Neural cell (in vitro differentiated cells): ENCODE measurements at regions not wholly inside any gene's neighbourhood (a gene's known extent, or its start where the extent isn't known, plus 50 kb on each side); places are given as distances from the start of the nearest gene placed in this dataset.

ENCODE experiments used
- EP300 ChIP-seq: fragments of 450-650 bp; conservative IDR thresholded peaks from 2 replicates; pipeline ENCODE4 v1.6.1; 2014; ENCODE audit warnings: antibody characterized with exemption, mild to moderate bottlenecking, moderate library complexity; ENCODE audit not compliant: poor library complexity, severe bottlenecking
- EZH2 ChIP-seq: fragments of 200-600, 300-800 bp; shearing (Covaris generic), sonication (generic); IDR thresholded peaks from 2 replicates; pipeline ENCODE4 v1.6.1; 2014; ENCODE audit warnings: antibody characterized with exemption, low read length, borderline replicate concordance, mild to moderate bottlenecking; ENCODE audit not compliant: insufficient read depth, poor library complexity, severe bottlenecking
- MXI1 ChIP-seq: fragments of 450-650 bp; conservative IDR thresholded peaks from 2 replicates; pipeline ENCODE4 v1.6.1; 2014; ENCODE audit warnings: antibody characterized with exemption, mild to moderate bottlenecking; ENCODE audit not compliant: poor library complexity, severe bottlenecking
- RAD21 ChIP-seq: fragments of 450-650 bp; conservative IDR thresholded peaks from 2 replicates; pipeline ENCODE4 v1.6.1; 2014; ENCODE audit warnings: antibody characterized with exemption, mild to moderate bottlenecking, moderate library complexity
- REST ChIP-seq: IDR thresholded peaks from 2 replicates; pipeline ENCODE4 v1.6.1; 2012; ENCODE audit warnings: borderline replicate concordance
- SMC3 ChIP-seq: fragments of 450-650 bp; conservative IDR thresholded peaks from 2 replicates; pipeline ENCODE4 v1.6.1; 2014; ENCODE audit warnings: antibody characterized with exemption, mild to moderate bottlenecking, moderate library complexity; ENCODE audit not compliant: poor library complexity
- TAF1 ChIP-seq: IDR thresholded peaks from 2 replicates; pipeline ENCODE4 v1.6.1; 2012; ENCODE audit warnings: low read depth
- TF ChIP-seq, protein P1 (sequence below): fragments of 450-650 bp; IDR thresholded peaks from 2 replicates; pipeline ENCODE4 v1.5.1; 2014; ENCODE audit warnings: antibody characterized with exemption, mild to moderate bottlenecking, moderate library complexity; ENCODE audit not compliant: poor library complexity, severe bottlenecking

DNA sequence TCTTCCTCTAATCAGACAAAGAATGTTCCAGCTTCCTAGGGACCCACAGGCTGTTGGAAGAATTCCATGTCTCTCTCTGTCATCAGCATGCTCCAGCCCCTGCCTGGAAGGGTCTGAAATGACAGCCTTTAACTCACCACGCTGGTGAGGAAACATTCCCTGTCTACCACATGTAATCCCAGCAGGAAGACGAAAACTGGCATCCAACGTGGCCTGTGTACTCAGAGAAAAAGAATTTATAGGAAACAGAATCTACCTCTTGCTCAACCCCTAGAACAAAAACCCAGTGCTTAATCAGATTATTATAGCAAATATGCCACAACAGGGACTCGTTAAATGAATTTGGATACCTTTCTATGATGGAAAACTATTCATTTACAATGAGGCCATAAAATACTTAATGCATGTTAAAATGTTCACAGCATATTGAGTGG, 147.3 kb upstream of the FOXF1 start:
- TF ChIP-seq, protein P1, sequence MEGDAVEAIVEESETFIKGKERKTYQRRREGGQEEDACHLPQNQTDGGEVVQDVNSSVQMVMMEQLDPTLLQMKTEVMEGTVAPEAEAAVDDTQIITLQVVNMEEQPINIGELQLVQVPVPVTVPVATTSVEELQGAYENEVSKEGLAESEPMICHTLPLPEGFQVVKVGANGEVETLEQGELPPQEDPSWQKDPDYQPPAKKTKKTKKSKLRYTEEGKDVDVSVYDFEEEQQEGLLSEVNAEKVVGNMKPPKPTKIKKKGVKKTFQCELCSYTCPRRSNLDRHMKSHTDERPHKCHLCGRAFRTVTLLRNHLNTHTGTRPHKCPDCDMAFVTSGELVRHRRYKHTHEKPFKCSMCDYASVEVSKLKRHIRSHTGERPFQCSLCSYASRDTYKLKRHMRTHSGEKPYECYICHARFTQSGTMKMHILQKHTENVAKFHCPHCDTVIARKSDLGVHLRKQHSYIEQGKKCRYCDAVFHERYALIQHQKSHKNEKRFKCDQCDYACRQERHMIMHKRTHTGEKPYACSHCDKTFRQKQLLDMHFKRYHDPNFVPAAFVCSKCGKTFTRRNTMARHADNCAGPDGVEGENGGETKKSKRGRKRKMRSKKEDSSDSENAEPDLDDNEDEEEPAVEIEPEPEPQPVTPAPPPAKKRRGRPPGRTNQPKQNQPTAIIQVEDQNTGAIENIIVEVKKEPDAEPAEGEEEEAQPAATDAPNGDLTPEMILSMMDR = no peak
- no peak for TF ChIP-seq RAD21
- no peak for TF ChIP-seq TAF1
- no peak for TF ChIP-seq EP300
- TF ChIP-seq REST = no peak
- no peak for TF ChIP-seq EZH2
- TF ChIP-seq MXI1 = no peak
- no peak for TF ChIP-seq SMC3
